AG04449 (cell line): ENCODE measurements at regions not wholly inside any gene's neighbourhood (a gene's known extent, or its start where the extent isn't known, plus 50 kb on each side); places are given as distances from the start of the nearest gene placed in this dataset.

Experiments
- CTCF ChIA-PET: fragments of 350-600 bp; formaldehyde crosslinking; extraction: SDS; loops from one replicate; lab custom pipeline; 2021; ENCODE audit warnings: antibody characterized with exemption; lab: Yijun Ruan, JAX
- POLR2A ChIA-PET: fragments of 400-600, 350-600 bp; formaldehyde crosslinking; extraction: SDS; loops from one replicate; lab custom pipeline; 2020; ENCODE audit warnings: antibody characterized with exemption, inconsistent platforms; lab: Yijun Ruan, JAX
- DNase-seq: peaks from one replicate; pipeline ENCODE4 v3.0.0-alpha.2; 2010; ENCODE audit warnings: low read depth, low spot score
- H3K4me3 ChIP-seq: 2 replicates; pipeline ENCODE4 v1.5.1; 2011; ENCODE audit warnings: low read depth, mild to moderate bottlenecking, control low read depth, low read length
- TF ChIP-seq, protein P1 (sequence below): IDR thresholded peaks from one replicate; pipeline ENCODE4 v1.5.1; 2011; ENCODE audit warnings: mild to moderate bottlenecking, moderate library complexity, low read length, control low read depth, inconsistent platforms; ENCODE audit not compliant: insufficient read depth; ENCODE audit errors: missing control alignments

GRCh38 chr1:48092401-48092800 is 95.2 kb upstream of the TRABD2B start:
- ChIA-PET POLR2A (no interaction called here), CTCF (no interaction called here)
- H3K4me3 ChIP-seq, result no peak overlapping the region
- DNase-seq, result no peak
- TF ChIP-seq, protein P1, sequence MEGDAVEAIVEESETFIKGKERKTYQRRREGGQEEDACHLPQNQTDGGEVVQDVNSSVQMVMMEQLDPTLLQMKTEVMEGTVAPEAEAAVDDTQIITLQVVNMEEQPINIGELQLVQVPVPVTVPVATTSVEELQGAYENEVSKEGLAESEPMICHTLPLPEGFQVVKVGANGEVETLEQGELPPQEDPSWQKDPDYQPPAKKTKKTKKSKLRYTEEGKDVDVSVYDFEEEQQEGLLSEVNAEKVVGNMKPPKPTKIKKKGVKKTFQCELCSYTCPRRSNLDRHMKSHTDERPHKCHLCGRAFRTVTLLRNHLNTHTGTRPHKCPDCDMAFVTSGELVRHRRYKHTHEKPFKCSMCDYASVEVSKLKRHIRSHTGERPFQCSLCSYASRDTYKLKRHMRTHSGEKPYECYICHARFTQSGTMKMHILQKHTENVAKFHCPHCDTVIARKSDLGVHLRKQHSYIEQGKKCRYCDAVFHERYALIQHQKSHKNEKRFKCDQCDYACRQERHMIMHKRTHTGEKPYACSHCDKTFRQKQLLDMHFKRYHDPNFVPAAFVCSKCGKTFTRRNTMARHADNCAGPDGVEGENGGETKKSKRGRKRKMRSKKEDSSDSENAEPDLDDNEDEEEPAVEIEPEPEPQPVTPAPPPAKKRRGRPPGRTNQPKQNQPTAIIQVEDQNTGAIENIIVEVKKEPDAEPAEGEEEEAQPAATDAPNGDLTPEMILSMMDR, result no peak

- no peak for DNase-seq
- TF ChIP-seq, protein P1, result no peak
- H3K4me3 ChIP-seq, result no peak overlapping the region
- CTCF ChIA-PET, result no interaction called here
- POLR2A ChIA-PET, result no interaction called here
Measured at GRCh38 chr1:48089356-48089891, 92.2 kb upstream of the TRABD2B start.

DNA sequence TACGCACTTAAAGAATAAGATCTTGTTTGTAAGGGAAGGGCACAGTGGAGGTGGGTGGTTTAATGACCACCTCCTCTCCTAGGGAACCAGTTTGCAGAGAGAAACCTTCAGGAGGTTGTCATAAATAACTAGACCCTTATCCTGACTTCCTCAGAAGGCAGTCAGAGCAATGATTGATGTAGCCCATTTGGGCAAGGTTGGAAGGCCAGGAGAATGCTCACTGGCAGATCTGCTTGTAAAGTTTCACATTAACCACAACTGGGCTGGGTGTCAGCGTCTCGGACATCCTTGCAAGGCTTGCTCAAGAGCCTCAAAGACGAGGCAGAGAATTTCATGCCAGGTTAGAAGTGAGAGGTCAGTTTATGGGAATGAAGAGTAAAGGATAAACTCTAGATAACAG is 87.6 kb upstream of the TRABD2B start:
- ChIA-PET POLR2A (no interaction called here), CTCF (no interaction called here)
- no peak for DNase-seq
- TF ChIP-seq, protein P1, result no peak
- no peak overlapping the region for H3K4me3 ChIP-seq

GRCh38 chr1:48082271-48082962 is 85.2 kb upstream of the TRABD2B start:
- TF ChIP-seq, protein P1, result no peak
- POLR2A ChIA-PET, result no interaction called here
- H3K4me3 ChIP-seq, result no peak overlapping the region
- DNase-seq, result no peak
- CTCF ChIA-PET, result no interaction called here

- ChIA-PET CTCF (no interaction called here), POLR2A (no interaction called here)
Measured at GRCh38 chr1:48080331-48081255, 83.4 kb upstream of the TRABD2B start.

GRCh38 chr1:48079096-48079495 is 81.9 kb upstream of the TRABD2B start:
- TF ChIP-seq, protein P1, result no peak
- ChIA-PET POLR2A (no interaction called here), CTCF (no interaction called here)
- DNase-seq, result no peak
- H3K4me3 ChIP-seq, result no peak overlapping the region

More at GRCh38 chr1:48080331-48081255, 83.4 kb upstream of the TRABD2B start:
- TF ChIP-seq, protein P1, result no peak
- no peak for DNase-seq
- no peak overlapping the region for H3K4me3 ChIP-seq
